Vagina (tissue), 2 donors: ENCODE measurements at regions not wholly inside any gene's neighbourhood (a gene's known extent, or its start where the extent isn't known, plus 50 kb on each side); places are given as distances from the start of the nearest gene placed in this dataset.

ENCODE experiments used
- DNase-seq, 2 donors: peaks; one replicate each; pipeline ENCODE4 v3.0.0-alpha.2; 2017; ENCODE audit errors: extremely low spot score in 2 of 2
- H3K27ac ChIP-seq: fragments of 200-600 bp; sonication (generic); one replicate; pipeline ENCODE4 v1.5.1; 2019
- H3K27me3 ChIP-seq: fragments of 200-600 bp; sonication (generic); one replicate; pipeline ENCODE4 v1.5.1; 2019
- H3K36me3 ChIP-seq, 2 donors: fragments of 200-600 bp; sonication (generic); one replicate each; pipeline ENCODE4 v1.5.1; 2017 to 2019
- H3K4me1 ChIP-seq: fragments of 200-600 bp; sonication (generic); one replicate; pipeline ENCODE4 v1.5.1; 2019
- H3K4me3 ChIP-seq, 2 donors: fragments of 200-600 bp; sonication (generic); 1 replicate in 1 of 2; 2 replicates in 1 of 2; pipeline ENCODE4 v1.5.1; 2016 to 2019
- H3K9me3 ChIP-seq: fragments of 200-600 bp; sonication (generic); one replicate; pipeline ENCODE4 v1.5.1; 2019
- CTCF ChIP-seq, 3 experiments: fragments of 450-650 bp in 2 of 3; fragments of 200-600 bp in 1 of 3; sonication (generic) in 1 of 3; IDR thresholded peaks; one replicate each; pipeline ENCODE4 v1.5.1; 2017 to 2019; ENCODE audit warnings: antibody characterized with exemption in 3 of 3, mild to moderate bottlenecking in 2 of 3, moderate library complexity in 2 of 3
- POLR2A ChIP-seq, 2 donors: fragments of 450-650 bp; IDR thresholded peaks; one replicate each; pipeline ENCODE4 v1.6.1; 2017; ENCODE audit warnings: antibody characterized with exemption in 2 of 2, mild to moderate bottlenecking in 2 of 2, moderate library complexity in 2 of 2
- POLR2AphosphoS5 ChIP-seq, 2 donors: sonication (generic); formaldehyde crosslinking; IDR thresholded peaks; one replicate each; pipeline ENCODE4 v1.9.0; 2017; ENCODE audit warnings: antibody characterized with exemption in 2 of 2, mild to moderate bottlenecking in 2 of 2, low read depth in 1 of 2; ENCODE audit not compliant: insufficient read depth in 1 of 2
- intact Hi-C: fragments of 100-400 bp; cut with DNase I; formaldehyde crosslinking; loops from one replicate; pipeline ENCODE4 v1.15.1; 2023

GRCh38 chr17:73841431-73842060 lies 197.3 kb upstream of the SDK2 start:
- H3K27ac ChIP-seq, result no peak overlapping the region
- H3K9me3 ChIP-seq, result no peaks in the 10 kb centered on the region
- no peaks in the 10 kb centered on the region for H3K36me3 ChIP-seq
- DNase-seq, result no peak
- TF ChIP-seq CTCF (IDR thresholded peaks at IDR 0.05) (no peak), POLR2A (IDR thresholded peaks at IDR 0.05) (no peak), POLR2AphosphoS5 (IDR thresholded peaks at IDR 0.05; ENCODE audit: insufficient read depth in 1 of 2, low read depth in 1 of 2) (no peak)
- H3K4me1 ChIP-seq, result no peaks in the 10 kb centered on the region
- H3K4me3 ChIP-seq, result no peak overlapping the region
- intact Hi-C loops, result no loop called here
- H3K27me3 ChIP-seq, result no peaks in the 10 kb centered on the region

GRCh38 chr17:73847952-73848351 lies 203.7 kb upstream of the SDK2 start:
- no peak overlapping the region for H3K4me3 ChIP-seq
- H3K36me3 ChIP-seq, result no peaks in the 10 kb centered on the region
- no peak for TF ChIP-seq POLR2AphosphoS5 (IDR thresholded peaks at IDR 0.05; ENCODE audit: insufficient read depth in 1 of 2, low read depth in 1 of 2)
- no peak for TF ChIP-seq POLR2A (IDR thresholded peaks at IDR 0.05)
- no peak for TF ChIP-seq CTCF (IDR thresholded peaks at IDR 0.05)
- no peaks in the 10 kb centered on the region for H3K4me1 ChIP-seq
- no peaks in the 10 kb centered on the region for H3K27me3 ChIP-seq
- no peaks in the 10 kb centered on the region for H3K9me3 ChIP-seq
- no peak overlapping the region for H3K27ac ChIP-seq
- DNase-seq, result no peak
- intact Hi-C loops, result no loop called here

- H3K27ac ChIP-seq, result no peak overlapping the region
- no peaks in the 10 kb centered on the region for H3K27me3 ChIP-seq
- H3K4me3 ChIP-seq, result no peak overlapping the region
- DNase-seq, result no peak
- intact Hi-C loops, result no loop called here
- H3K36me3 ChIP-seq, result no peaks in the 10 kb centered on the region
- no peaks in the 10 kb centered on the region for H3K9me3 ChIP-seq
- no peak for TF ChIP-seq POLR2AphosphoS5 (IDR thresholded peaks at IDR 0.05; ENCODE audit: insufficient read depth in 1 of 2, low read depth in 1 of 2)
- no peak for TF ChIP-seq POLR2A (IDR thresholded peaks at IDR 0.05)
- no peak for TF ChIP-seq CTCF (IDR thresholded peaks at IDR 0.05)
- no peaks in the 10 kb centered on the region for H3K4me1 ChIP-seq
These were observed 206.2 kb upstream of the SDK2 start for GRCh38 chr17:73850426-73850825.

GRCh38 chr17:73851091-73851490 lies 206.8 kb upstream of the SDK2 start:
- Histone ChIP-seq H3K9me3 (no peaks in the 10 kb centered on the region), H3K27ac (no peak overlapping the region), H3K4me1 (no peaks in the 10 kb centered on the region), H3K36me3 (no peaks in the 10 kb centered on the region), H3K27me3 (no peaks in the 10 kb centered on the region), H3K4me3 (no peak overlapping the region)
- intact Hi-C loops, result no loop called here
- no peak for TF ChIP-seq POLR2AphosphoS5 (IDR thresholded peaks at IDR 0.05; ENCODE audit: insufficient read depth in 1 of 2, low read depth in 1 of 2)
- no peak for TF ChIP-seq POLR2A (IDR thresholded peaks at IDR 0.05)
- no peak for TF ChIP-seq CTCF (IDR thresholded peaks at IDR 0.05)
- no peak for DNase-seq

GRCh38 chr17:73851921-73852320 lies 207.7 kb upstream of the SDK2 start:
- TF ChIP-seq CTCF (IDR thresholded peaks at IDR 0.05) (no peak), POLR2A (IDR thresholded peaks at IDR 0.05) (no peak), POLR2AphosphoS5 (IDR thresholded peaks at IDR 0.05; ENCODE audit: insufficient read depth in 1 of 2, low read depth in 1 of 2) (no peak)
- H3K36me3 ChIP-seq, result no peaks in the 10 kb centered on the region
- H3K27me3 ChIP-seq, result no peaks in the 10 kb centered on the region
- intact Hi-C loops, result no loop called here
- peaks cover 7% of the 10 kb centered on the region for H3K4me1 ChIP-seq
- DNase-seq, result no peak
- no peaks in the 10 kb centered on the region for H3K9me3 ChIP-seq
- no peak overlapping the region for H3K4me3 ChIP-seq
- H3K27ac ChIP-seq, result no peak overlapping the region
